HepG2 (cell line): ENCODE measurements at regions not wholly inside any gene's neighbourhood (a gene's known extent, or its start where the extent isn't known, plus 50 kb on each side); places are given as distances from the start of the nearest gene placed in this dataset.

ENCODE experiments used
- ATAC-seq: fragments of 200-7000 bp; cut with Tn5 transposase; 3 replicates; pipeline ENCODE4 v1.9.1; 2020; ENCODE audit warnings: mild to moderate bottlenecking, moderate library complexity
- BruUV-seq: library from RNA; stranded (reverse); fragments of 400-500 nt; replicated peaks from 2 replicates; lab custom pipeline; 2021; lab: Mats Ljungman, UMichigan
- CTCF ChIA-PET: fragments of 300-600 bp; formaldehyde crosslinking; extraction: SDS; loops from one replicate; lab custom pipeline; 2021; ENCODE audit warnings: low total read pairs, inconsistent platforms, low intra/inter-chr PET ratio; lab: Yijun Ruan, JAX
- POLR2A ChIA-PET: fragments of 350-600 bp; sonication (Branson Sonifier 250); formaldehyde crosslinking; loops from one replicate; lab custom pipeline; 2020; ENCODE audit warnings: antibody characterized with exemption, inconsistent platforms; lab: Yijun Ruan, JAX
- DNase-seq: peaks from one replicate; pipeline ENCODE4 v3.0.0-alpha.2; 2015; ENCODE audit warnings: low spot score
- FAIRE-seq: peaks from 3 replicates; lab custom pipeline; 2011; peaks lifted over from hg19 to GRCh38; lab: Jason Lieb, UNC
- H2AFZ ChIP-seq: one replicate; pipeline ENCODE4 v1.6.1; 2011; ENCODE audit warnings: low read length, inconsistent platforms
- H3K27ac ChIP-seq: fragments of 300-600 bp; 3 replicates; pipeline ENCODE4 v1.8.0; 2011; ENCODE audit warnings: mixed run types, mild to moderate bottlenecking, mixed read lengths, low read length, inconsistent platforms; ENCODE audit not compliant: insufficient read depth; ENCODE audit errors: extremely low read length
- H3K27me3 ChIP-seq, 2 experiments: fragments of 200-600 bp in 1 of 2; 2 replicates in 1 of 2; 3 replicates in 1 of 2; pipeline versions ENCODE4 v1.6.0 to v1.8.0; 2011; ENCODE audit warnings: low read length in 2 of 2, mild to moderate bottlenecking in 2 of 2, moderate library complexity in 2 of 2, inconsistent platforms in 1 of 2; ENCODE audit not compliant: insufficient read depth in 2 of 2, control insufficient read depth in 1 of 2
- H3K36me3 ChIP-seq, 2 experiments: fragments of 200-600 bp in 1 of 2; replicated peaks in 1 of 2; 2 replicates in 1 of 2; 3 replicates in 1 of 2; pipeline versions ENCODE4 v1.5.1 to v1.8.0; 2011; ENCODE audit warnings: low read length in 2 of 2, inconsistent platforms in 1 of 2; ENCODE audit not compliant: insufficient read depth in 2 of 2, control insufficient read depth in 1 of 2
- H3K4me1 ChIP-seq: 2 replicates; pipeline ENCODE4 v1.5.1; 2012; ENCODE audit warnings: low read length, inconsistent platforms; ENCODE audit not compliant: insufficient read depth
- H3K4me2 ChIP-seq: 2 replicates; pipeline ENCODE4 v1.6.0; 2011; ENCODE audit warnings: low read depth, low read length, inconsistent platforms
- H3K4me3 ChIP-seq, 3 experiments: fragments of 200-600 bp in 1 of 3; sonication (generic), shearing (Covaris generic) in 1 of 3; replicated peaks in 1 of 3; 2 replicates each; pipeline ENCODE4 v1.5.1; 2011 to 2016; ENCODE audit warnings: low read length in 3 of 3, inconsistent platforms in 2 of 3, low read depth in 2 of 3, mild to moderate bottlenecking in 2 of 3, control low read depth in 1 of 3, mixed read lengths in 1 of 3; ENCODE audit not compliant: insufficient read depth in 1 of 3
- H3K79me2 ChIP-seq: one replicate; pipeline ENCODE4 v1.6.1; 2011; ENCODE audit warnings: low read length, inconsistent platforms; ENCODE audit not compliant: insufficient read depth
- H3K9ac ChIP-seq: 2 replicates; pipeline ENCODE4 v1.6.0; 2011; ENCODE audit warnings: mild to moderate bottlenecking, low read depth, low read length, inconsistent platforms; ENCODE audit not compliant: insufficient read depth
- H3K9me3 ChIP-seq: 2 replicates; pipeline ENCODE4 v1.5.1; 2012; ENCODE audit warnings: mild to moderate bottlenecking, low read length
- H4K20me1 ChIP-seq: 2 replicates; pipeline ENCODE4 v1.6.0; 2011; ENCODE audit warnings: inconsistent platforms, mild to moderate bottlenecking, low read length, moderate library complexity; ENCODE audit not compliant: insufficient read depth
- GTF3A ChIP-seq: sonication (generic); formaldehyde crosslinking; conservative IDR thresholded peaks from 2 replicates; pipeline ENCODE4 v1.4.0; 2020; ENCODE audit warnings: mild to moderate bottlenecking, missing genetic modification reagents
- HNRNPK ChIP-seq: fragments of 200-400 bp; formaldehyde crosslinking; IDR thresholded peaks from 2 replicates; pipeline ENCODE4 v1.6.1; 2018; ENCODE audit warnings: low read length, low read depth, moderate library complexity, mild to moderate bottlenecking; ENCODE audit not compliant: poor library complexity, severe bottlenecking
- NPAS2 ChIP-seq: sonication (generic); formaldehyde crosslinking; IDR thresholded peaks from 2 replicates; pipeline ENCODE4 v1.8.0; 2022; ENCODE audit warnings: mild to moderate bottlenecking, missing genetic modification reagents, borderline replicate concordance
- SALL2 ChIP-seq: sonication (generic); formaldehyde crosslinking; IDR thresholded peaks from 2 replicates; pipeline ENCODE4 v1.8.1; 2023; ENCODE audit warnings: mild to moderate bottlenecking, missing genetic modification reagents, inconsistent platforms
- SYNCRIP ChIP-seq: fragments of 200-400 bp; formaldehyde crosslinking; IDR thresholded peaks from 2 replicates; pipeline ENCODE4 v1.6.1; 2018; ENCODE audit warnings: mild to moderate bottlenecking, low read depth, low read length; ENCODE audit not compliant: insufficient read depth
- ZMYM2 ChIP-seq: sonication (generic); formaldehyde crosslinking; IDR thresholded peaks from 2 replicates; pipeline ENCODE4 v1.8.0; 2022; ENCODE audit warnings: mild to moderate bottlenecking, missing genetic modification reagents
- ZNF121 ChIP-seq: sonication (generic); formaldehyde crosslinking; IDR thresholded peaks from 2 replicates; pipeline ENCODE4 v1.5.0; 2020; ENCODE audit warnings: mild to moderate bottlenecking, missing genetic modification reagents
- WGBS: methylation state at CpG from one replicate; pipeline ENCODE4 v1.1.6; 2017; ENCODE audit warnings: low lambda C conversion rate; 5-methylcytosine and 5-hydroxymethylcytosine counted together
- in situ Hi-C: cut with HindIII; loops from 2 replicates; pipeline ENCODE4 v1.10.0; 2017; ENCODE audit warnings: low pct_unique_long_range_greater_than_20kb; ENCODE audit not compliant: extremely low pct_ligation_motif_present
- intact Hi-C: fragments of 100-400 bp; cut with micrococcal nuclease; formaldehyde crosslinking; loops from one replicate; pipeline ENCODE4 v1.10.0; 2022; ENCODE audit not compliant: unreplicated experiment
- TF ChIP-seq, protein P1 (sequence below): sonication (generic); formaldehyde crosslinking; IDR thresholded peaks from 2 replicates; pipeline ENCODE4 v1.5.0; 2020; ENCODE audit warnings: missing genetic modification reagents
- TF ChIP-seq, protein P2 (sequence below): sonication (generic); formaldehyde crosslinking; IDR thresholded peaks from 2 replicates; pipeline ENCODE4 v1.9.0; 2021; ENCODE audit warnings: missing genetic modification reagents, mild to moderate bottlenecking, borderline replicate concordance

DNA sequence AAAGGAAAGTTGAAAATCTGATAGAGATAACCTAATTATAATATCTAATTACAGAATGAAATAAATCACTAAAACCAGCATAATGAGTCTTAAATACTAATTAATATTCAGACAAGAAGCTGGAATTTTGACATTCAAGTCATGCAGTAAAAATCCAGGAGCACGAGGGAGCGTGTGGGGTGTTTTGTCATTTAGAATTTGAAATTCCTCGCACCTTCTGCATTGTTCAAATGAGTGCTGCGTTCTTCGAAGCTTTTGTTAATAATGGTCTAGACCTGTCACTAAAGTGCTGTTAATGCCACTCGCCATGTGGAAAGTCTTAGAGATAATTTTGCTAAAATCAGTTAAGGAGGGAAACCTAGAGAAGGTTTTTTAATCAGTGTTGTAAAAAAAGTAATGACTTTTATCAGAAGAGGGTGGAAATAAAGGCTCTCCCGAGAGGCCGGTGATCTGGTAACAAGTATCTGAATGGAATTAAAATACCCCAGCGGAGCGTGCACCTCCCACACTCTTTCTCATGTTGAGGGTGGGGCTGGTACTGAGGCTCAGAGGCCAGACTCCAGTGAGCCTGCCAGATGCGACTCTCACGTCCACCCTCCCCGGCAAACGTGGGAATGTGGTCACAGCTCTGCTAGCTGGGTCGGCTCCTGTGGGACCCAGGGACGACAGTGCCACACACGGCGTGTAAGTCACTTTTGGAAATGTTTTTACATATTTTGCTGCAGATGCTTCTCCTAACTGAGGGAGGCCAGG, 69.4 kb upstream of the MYT1L start:
- CTCF ChIA-PET: no interaction called here
- Histone ChIP-seq H2AFZ (no peak overlapping the region), H3K4me3 (no peak overlapping the region), H3K9me3 (peaks cover 9% of the 10 kb centered on the region), H3K4me2 (no peak overlapping the region), H3K27me3 (no peaks in the 10 kb centered on the region; a peak in 1 of 5 replicates), H3K4me1 (no peaks in the 10 kb centered on the region), H3K27ac (no peak overlapping the region), H3K9ac (no peak overlapping the region), H3K79me2 (no peaks in the 10 kb centered on the region), H3K36me3 (no peaks in the 10 kb centered on the region), H4K20me1 (no peaks in the 10 kb centered on the region)
- POLR2A ChIA-PET: no interaction called here
- 23% methylated on average over 18 of the region's 18 CpGs for WGBS
- in situ Hi-C loops: no loop called here
- BruUV-seq: no TSS peak
- no peak for TF ChIP-seq ZNF121 (CRISPR knock-in tag)
- TF ChIP-seq SALL2: no peak
- TF ChIP-seq, protein P1, sequence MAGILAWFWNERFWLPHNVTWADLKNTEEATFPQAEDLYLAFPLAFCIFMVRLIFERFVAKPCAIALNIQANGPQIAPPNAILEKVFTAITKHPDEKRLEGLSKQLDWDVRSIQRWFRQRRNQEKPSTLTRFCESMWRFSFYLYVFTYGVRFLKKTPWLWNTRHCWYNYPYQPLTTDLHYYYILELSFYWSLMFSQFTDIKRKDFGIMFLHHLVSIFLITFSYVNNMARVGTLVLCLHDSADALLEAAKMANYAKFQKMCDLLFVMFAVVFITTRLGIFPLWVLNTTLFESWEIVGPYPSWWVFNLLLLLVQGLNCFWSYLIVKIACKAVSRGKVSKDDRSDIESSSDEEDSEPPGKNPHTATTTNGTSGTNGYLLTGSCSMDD (CRISPR knock-in tag): no peak
- TF ChIP-seq ZMYM2 (CRISPR knock-in tag): no peak
- no peak for TF ChIP-seq GTF3A (CRISPR knock-in tag)
- TF ChIP-seq SYNCRIP: no peak
- no peak for TF ChIP-seq HNRNPK
- TF ChIP-seq NPAS2 (CRISPR knock-in tag): no peak
- TF ChIP-seq, protein P2, sequence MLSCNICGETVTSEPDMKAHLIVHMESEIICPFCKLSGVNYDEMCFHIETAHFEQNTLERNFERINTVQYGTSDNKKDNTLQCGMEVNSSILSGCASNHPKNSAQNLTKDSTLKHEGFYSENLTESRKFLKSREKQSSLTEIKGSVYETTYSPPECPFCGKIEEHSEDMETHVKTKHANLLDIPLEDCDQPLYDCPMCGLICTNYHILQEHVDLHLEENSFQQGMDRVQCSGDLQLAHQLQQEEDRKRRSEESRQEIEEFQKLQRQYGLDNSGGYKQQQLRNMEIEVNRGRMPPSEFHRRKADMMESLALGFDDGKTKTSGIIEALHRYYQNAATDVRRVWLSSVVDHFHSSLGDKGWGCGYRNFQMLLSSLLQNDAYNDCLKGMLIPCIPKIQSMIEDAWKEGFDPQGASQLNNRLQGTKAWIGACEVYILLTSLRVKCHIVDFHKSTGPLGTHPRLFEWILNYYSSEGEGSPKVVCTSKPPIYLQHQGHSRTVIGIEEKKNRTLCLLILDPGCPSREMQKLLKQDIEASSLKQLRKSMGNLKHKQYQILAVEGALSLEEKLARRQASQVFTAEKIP (CRISPR knock-in tag): no peak
- no peak for ATAC-seq
- DNase-seq: no peak
- FAIRE-seq: no peak
- intact Hi-C loops: no loop called here
